Mucosa of descending colon (tissue), 3 donors: ENCODE measurements at regions not wholly inside any gene's neighbourhood (a gene's known extent, or its start where the extent isn't known, plus 50 kb on each side); places are given as distances from the start of the nearest gene placed in this dataset.

ENCODE experiments used
- ATAC-seq: fragments of 200-7000 bp; cut with Tn5 transposase; one replicate; pipeline ENCODE4 v1.9.1; 2020; ENCODE audit warnings: mild to moderate bottlenecking, moderate library complexity
- DNase-seq, 3 donors: peaks; one replicate each; pipeline ENCODE4 v3.0.0-alpha.2; 2020
- H3K36me3 ChIP-seq: fragments of 200-600 bp; one replicate; pipeline ENCODE4 v1.8.0; 2021; ENCODE audit warnings: low read depth, mild to moderate bottlenecking
- H3K4me1 ChIP-seq: fragments of 200-600 bp; one replicate; pipeline ENCODE4 v1.8.0; 2021; ENCODE audit warnings: low read depth, mild to moderate bottlenecking
- H3K4me3 ChIP-seq: fragments of 200-600 bp; one replicate; pipeline ENCODE4 v1.8.0; 2021; ENCODE audit warnings: mild to moderate bottlenecking
- H3K9me3 ChIP-seq: fragments of 200-600 bp; one replicate; pipeline ENCODE4 v1.8.0; 2021; ENCODE audit warnings: mild to moderate bottlenecking
- CTCF ChIP-seq: fragments of 200-600 bp; IDR thresholded peaks from one replicate; pipeline ENCODE4 v1.8.0; 2022; ENCODE audit warnings: antibody characterized with exemption, mild to moderate bottlenecking
- intact Hi-C, 2 donors: fragments of 100-400 bp; cut with DNase I in 1 of 2; cut with micrococcal nuclease in 1 of 2; formaldehyde crosslinking; loops; one replicate each; pipeline versions ENCODE4 v1.11.0 to v1.11.1; 2022; cut with DNase I, micrococcal nuclease
- donor health status: DM: no; HTN: no; CAD: no; lungs with moderate emphysema.
- donor health status: DM: no; HTN: no; CAD: no.
- donor health status: DM: no; HTN: yes; CAD: no.

DNA sequence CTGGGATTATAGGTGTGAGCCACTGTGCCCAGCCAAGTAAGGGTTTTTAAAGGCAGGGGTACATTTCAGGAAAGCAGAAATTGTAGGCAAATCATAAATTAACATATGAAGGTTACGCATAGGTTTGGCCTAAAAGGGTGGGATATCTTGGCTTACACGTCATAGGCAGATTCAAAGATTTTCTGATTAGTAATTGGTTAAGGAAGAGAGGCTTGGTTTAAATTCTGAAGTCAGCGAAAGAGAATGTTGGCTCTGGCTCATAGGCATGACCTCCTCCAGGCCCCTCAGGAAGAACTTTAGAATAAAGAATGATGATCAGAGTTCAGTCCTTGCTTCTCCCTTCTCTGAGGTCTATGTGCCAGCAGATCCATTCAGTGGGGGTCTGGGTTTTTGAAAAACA is 124.8 kb upstream of the RBBP6 start:
- Histone ChIP-seq H3K9me3 (peaks cover 4% of the 10 kb centered on the region), H3K4me3 (no peak overlapping the region), H3K36me3 (no peaks in the 10 kb centered on the region), H3K4me1 (no peaks in the 10 kb centered on the region)
- TF ChIP-seq CTCF: no peak
- ATAC-seq: no peak
- no peak for DNase-seq
- intact Hi-C loops: no loop called here

- intact Hi-C loops: no loop called here
- DNase-seq (no peak), ATAC-seq (no peak)
- H3K36me3 ChIP-seq: no peaks in the 10 kb centered on the region
- no peak for TF ChIP-seq CTCF
- H3K4me3 ChIP-seq: no peak overlapping the region
- H3K4me1 ChIP-seq: no peaks in the 10 kb centered on the region
- peaks cover 4% of the 10 kb centered on the region for H3K9me3 ChIP-seq
Observed at GRCh38 chr16:24418733-24419132, 120.6 kb upstream of the RBBP6 start.

GRCh38 chr16:24423312-24423711 is 116.1 kb upstream of the RBBP6 start:
- TF ChIP-seq CTCF: no peak
- Histone ChIP-seq H3K4me1 (peaks cover 2% of the 10 kb centered on the region), H3K36me3 (no peaks in the 10 kb centered on the region), H3K9me3 (no peaks in the 10 kb centered on the region), H3K4me3 (no peak overlapping the region)
- DNase-seq (no peak), ATAC-seq (no peak)
- intact Hi-C loops: no loop called here

DNA sequence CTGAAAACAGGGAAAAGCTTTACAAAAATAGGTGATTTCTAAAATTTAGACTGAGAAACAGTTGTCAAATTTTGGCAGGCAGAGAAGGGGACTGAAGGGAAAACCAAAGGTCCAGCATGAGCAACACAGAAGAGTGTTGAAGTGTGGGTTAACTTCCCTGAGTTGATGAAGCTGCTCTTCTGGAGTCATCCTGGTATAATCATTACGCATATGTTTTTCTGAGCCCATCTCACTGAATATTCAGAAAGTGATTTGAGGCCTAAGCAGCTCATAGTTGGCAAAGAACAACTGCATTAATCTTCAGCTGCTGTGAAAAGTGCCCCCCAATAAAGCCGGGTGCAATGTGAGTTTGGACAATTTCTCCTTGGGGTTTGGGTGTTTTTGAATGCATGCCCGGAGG is 115.0 kb upstream of the RBBP6 start:
- ATAC-seq (no peak), DNase-seq (no peak)
- intact Hi-C loops: no loop called here

DNA sequence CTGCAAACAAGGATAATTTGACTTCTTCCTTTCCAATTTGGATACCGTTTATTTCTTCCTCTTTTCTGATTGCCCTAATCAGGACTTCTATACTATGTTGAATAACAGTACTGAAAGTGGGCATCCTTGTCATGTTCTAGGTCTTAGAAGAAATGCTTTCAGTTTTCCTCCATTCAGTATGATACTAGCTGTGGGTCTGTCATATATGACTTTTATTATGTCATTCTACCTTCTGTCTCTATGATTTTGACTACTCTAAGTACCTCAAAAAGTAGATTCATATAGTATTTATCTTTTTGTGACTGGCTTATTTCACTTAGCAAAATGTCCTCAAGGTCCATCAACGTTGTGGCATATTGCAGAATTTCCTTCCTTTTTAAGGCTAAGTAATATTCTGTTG is 111.5 kb upstream of the RBBP6 start:
- Histone ChIP-seq H3K36me3 (no peaks in the 10 kb centered on the region), H3K4me1 (peaks cover 6% of the 10 kb centered on the region), H3K4me3 (no peak overlapping the region), H3K9me3 (no peaks in the 10 kb centered on the region)
- DNase-seq: no peak
- TF ChIP-seq CTCF: no peak
- intact Hi-C loops: no loop called here
- no peak for ATAC-seq

More for the DNA sequence above, 115.0 kb upstream of the RBBP6 start:
- Histone ChIP-seq H3K4me1 (peaks cover 6% of the 10 kb centered on the region), H3K4me3 (no peak overlapping the region), H3K9me3 (no peaks in the 10 kb centered on the region), H3K36me3 (no peaks in the 10 kb centered on the region)
- TF ChIP-seq CTCF: no peak

GRCh38 chr16:24428756-24429155 is 110.6 kb upstream of the RBBP6 start:
- no peaks in the 10 kb centered on the region for H3K9me3 ChIP-seq
- no peak overlapping the region for H3K4me3 ChIP-seq
- no peak for TF ChIP-seq CTCF
- peaks cover 6% of the 10 kb centered on the region for H3K4me1 ChIP-seq
- DNase-seq (peak in 1 of 3 donors; percentile 47), ATAC-seq (peak; percentile 97)
- no peaks in the 10 kb centered on the region for H3K36me3 ChIP-seq
- intact Hi-C loops: no loop called here
